H1 (cell line): ENCODE measurements at regions not wholly inside any gene's neighbourhood (a gene's known extent, or its start where the extent isn't known, plus 50 kb on each side); places are given as distances from the start of the nearest gene placed in this dataset.

ENCODE experiments used
- CTCF ChIA-PET: fragments of 300-600 bp; sonication (Branson Sonifier 250); formaldehyde crosslinking; loops from one replicate; lab custom pipeline; 2021; ENCODE audit not compliant: partially characterized antibody; lab: Charles Lee
- POLR2A ChIA-PET: fragments of 300-600 bp; sonication (Branson Sonifier 250); formaldehyde crosslinking; loops from one replicate; lab custom pipeline; 2021; ENCODE audit warnings: inconsistent platforms; ENCODE audit not compliant: partially characterized antibody; lab: Charles Lee
- DNase-seq, 2 experiments: peaks; one replicate each; pipeline versions ENCODE4 v3.0.0 to v3.0.0-alpha.2; 2010 to 2022; ENCODE audit warnings: low spot score in 2 of 2, low read depth in 1 of 2, mixed read lengths in 1 of 2
- FAIRE-seq: peaks from 2 replicates; lab custom pipeline; 2011; peaks lifted over from hg19 to GRCh38; lab: Jason Lieb, UNC
- H2AFZ ChIP-seq: 2 replicates; pipeline ENCODE4 v1.8.1; 2012; ENCODE audit warnings: low read length, inconsistent platforms
- H2AK5ac ChIP-seq: 2 replicates; pipeline ENCODE4 v1.6.1; 2013; ENCODE audit warnings: low read depth, low read length
- H2BK120ac ChIP-seq: replicated peaks from 2 replicates; pipeline ENCODE3; 2013; ENCODE audit warnings: low read depth, low read length, inconsistent platforms
- H2BK12ac ChIP-seq: 2 replicates; pipeline ENCODE4 v1.6.1; 2013; ENCODE audit warnings: low read depth, low read length
- H2BK15ac ChIP-seq: 2 replicates; pipeline ENCODE4 v1.6.1; 2013; ENCODE audit warnings: low read length
- H2BK20ac ChIP-seq: 2 replicates; pipeline ENCODE4 v1.6.1; 2013; ENCODE audit warnings: low read length
- H2BK5ac ChIP-seq: 2 replicates; pipeline ENCODE4 v1.6.1; 2013; ENCODE audit warnings: low read depth, low read length
- H3K14ac ChIP-seq: 2 replicates; pipeline ENCODE4 v1.6.1; 2013; ENCODE audit warnings: inconsistent platforms; ENCODE audit not compliant: insufficient read length
- H3K18ac ChIP-seq: 2 replicates; pipeline ENCODE4 v1.6.1; 2013; ENCODE audit warnings: low read length; ENCODE audit errors: extremely low read depth
- H3K23ac ChIP-seq: 2 replicates; pipeline ENCODE4 v1.6.1; 2013; ENCODE audit warnings: inconsistent platforms; ENCODE audit not compliant: insufficient read length
- H3K23me2 ChIP-seq: 2 replicates; pipeline ENCODE4 v1.6.1; 2013; ENCODE audit warnings: low read depth, low read length
- H3K27ac ChIP-seq: 2 replicates; pipeline ENCODE4 v1.6.1; 2011; ENCODE audit warnings: low read depth, low read length, inconsistent platforms
- H3K27me3 ChIP-seq, 4 experiments: replicated peaks in 1 of 4; 1 replicate in 1 of 4; 2 replicates in 3 of 4; pipeline versions ENCODE4 v1.6.1 to v1.8.1; 2011 to 2013; ENCODE audit warnings: low read length in 3 of 4, mild to moderate bottlenecking in 3 of 4, inconsistent platforms in 2 of 4, mixed read lengths in 2 of 4, moderate library complexity in 1 of 4; ENCODE audit not compliant: control insufficient read depth in 3 of 4, insufficient read depth in 3 of 4; ENCODE audit errors: extremely low read depth in 1 of 4
- H3K36me3 ChIP-seq, 4 experiments: 2 replicates each; pipeline versions ENCODE4 v1.6.1 to v1.8.1; 2011 to 2013; ENCODE audit warnings: mild to moderate bottlenecking in 4 of 4, low read length in 3 of 4, moderate library complexity in 2 of 4, control low read depth in 1 of 4, inconsistent platforms in 1 of 4; ENCODE audit not compliant: insufficient read depth in 4 of 4, control insufficient read depth in 2 of 4
- H3K4ac ChIP-seq: replicated peaks from 2 replicates; pipeline ENCODE3; 2013; ENCODE audit warnings: low read length, low read depth, mixed read lengths, inconsistent platforms; ENCODE audit not compliant: insufficient read length
- H3K4me1 ChIP-seq, 4 experiments: replicated peaks in 1 of 4; 1 replicate in 1 of 4; 2 replicates in 3 of 4; pipeline versions ENCODE4 v1.6.1 to v1.8.1; 2011 to 2013; ENCODE audit warnings: low read length in 3 of 4, inconsistent platforms in 2 of 4, mixed read lengths in 1 of 4; ENCODE audit not compliant: insufficient read depth in 4 of 4, control insufficient read depth in 3 of 4
- H3K4me2 ChIP-seq, 2 experiments: 2 replicates each; pipeline versions ENCODE4 v1.6.1 to v1.8.1; 2011 to 2013; ENCODE audit warnings: low read depth in 2 of 2, low read length in 2 of 2, control low read depth in 1 of 2, inconsistent platforms in 1 of 2, mild to moderate bottlenecking in 1 of 2; ENCODE audit not compliant: insufficient read depth in 1 of 2
- H3K4me3 ChIP-seq, 4 experiments: fragments of 200-600, 300-600 bp in 1 of 4; sonication (generic), shearing (Covaris generic), sonication (Bioruptor Twin) in 1 of 4; 2 replicates each; pipeline versions ENCODE4 v1.5.1 to v1.8.1; 2011 to 2016; ENCODE audit warnings: low read length in 4 of 4, low read depth in 3 of 4, control low read depth in 2 of 4, inconsistent platforms in 2 of 4, mild to moderate bottlenecking in 2 of 4, mixed read lengths in 1 of 4, moderate library complexity in 1 of 4; ENCODE audit not compliant: insufficient read depth in 2 of 4; ENCODE audit errors: extremely low read depth in 1 of 4
- H3K56ac ChIP-seq: replicated peaks from 2 replicates; pipeline ENCODE3; 2013; ENCODE audit warnings: low read depth, mild to moderate bottlenecking, mixed read lengths, low read length, inconsistent platforms; ENCODE audit not compliant: insufficient read length
- H3K79me1 ChIP-seq: 2 replicates; pipeline ENCODE4 v1.6.1; 2013; ENCODE audit warnings: low read depth, low read length, control low read depth
- H3K79me2 ChIP-seq, 2 experiments: 2 replicates each; pipeline versions ENCODE4 v1.6.1 to v1.8.1; 2012 to 2013; ENCODE audit warnings: low read length in 2 of 2, mild to moderate bottlenecking in 2 of 2, inconsistent platforms in 1 of 2; ENCODE audit not compliant: insufficient read depth in 2 of 2, control insufficient read depth in 1 of 2
- H3K9ac ChIP-seq, 4 experiments: replicated peaks in 1 of 4; 1 replicate in 1 of 4; 2 replicates in 3 of 4; pipeline versions ENCODE4 v1.6.1 to v1.8.1; 2011 to 2013; ENCODE audit warnings: low read depth in 3 of 4, low read length in 3 of 4, control low read depth in 2 of 4, mild to moderate bottlenecking in 2 of 4, moderate library complexity in 2 of 4, inconsistent platforms in 1 of 4; ENCODE audit errors: extremely low read depth in 1 of 4
- H3K9me3 ChIP-seq, 2 experiments: 2 replicates each; pipeline versions ENCODE4 v1.6.1 to v1.8.1; 2012 to 2013; ENCODE audit warnings: mild to moderate bottlenecking in 2 of 2, moderate library complexity in 2 of 2, control low read depth in 1 of 2, inconsistent platforms in 1 of 2, low read depth in 1 of 2, low read length in 1 of 2, mixed read lengths in 1 of 2; ENCODE audit not compliant: insufficient read depth in 2 of 2
- H4K20me1 ChIP-seq, 2 experiments: replicated peaks in 1 of 2; 2 replicates each; pipeline versions ENCODE3 to v1.8.1; 2011 to 2013; ENCODE audit warnings: inconsistent platforms in 2 of 2, low read length in 2 of 2, mild to moderate bottlenecking in 1 of 2; ENCODE audit not compliant: insufficient read depth in 2 of 2, control insufficient read depth in 1 of 2
- H4K5ac ChIP-seq: 2 replicates; pipeline ENCODE4 v1.6.1; 2013; ENCODE audit warnings: low read length, low read depth, mixed read lengths, inconsistent platforms; ENCODE audit not compliant: insufficient read length
- H4K8ac ChIP-seq: 2 replicates; pipeline ENCODE4 v1.8.0; 2013; ENCODE audit warnings: mild to moderate bottlenecking, moderate library complexity, low read length, inconsistent platforms; ENCODE audit not compliant: insufficient read depth; ENCODE audit errors: extremely low read depth
- H4K91ac ChIP-seq: replicated peaks from 2 replicates; pipeline ENCODE3; 2013; ENCODE audit warnings: low read length, mixed read lengths, inconsistent platforms; ENCODE audit not compliant: insufficient read length
- TAF1 ChIP-seq: IDR thresholded peaks from 2 replicates; pipeline ENCODE4 v1.6.1; 2011; ENCODE audit warnings: mild to moderate bottlenecking, low read depth, low read length
- WGBS, 2 experiments: shearing (Covaris generic) in 1 of 2; methylation state at CpG; one replicate each; pipeline versions ENCODE4 v1.1.6 to v1.1.7; 2013 to 2015; ENCODE audit warnings: low lambda C conversion rate in 2 of 2, mixed read lengths in 2 of 2, inconsistent platforms in 1 of 2, low coverage in 1 of 2, missing lambda C conversion rate in 1 of 2; ENCODE audit not compliant: insufficient replicate concordance in 2 of 2, insufficient coverage in 1 of 2, insufficient read length in 1 of 2; ENCODE audit errors: extremely low coverage in 1 of 2, missing lambda C conversion rate in 1 of 2; 5-methylcytosine and 5-hydroxymethylcytosine counted together

GRCh38 chr21:38013741-38014140, 97.5 kb upstream of the KCNJ6 start:
- H4K20me1 ChIP-seq: no peaks in the 10 kb centered on the region
- no peaks in the 10 kb centered on the region for H3K79me1 ChIP-seq
- no peaks in the 10 kb centered on the region for H3K4me1 ChIP-seq
- H2BK120ac ChIP-seq: no peak overlapping the region
- no peak overlapping the region for H2BK15ac ChIP-seq
- H3K27me3 ChIP-seq: no peaks in the 10 kb centered on the region
- H2AFZ ChIP-seq: no peak overlapping the region
- H3K36me3 ChIP-seq: no peaks in the 10 kb centered on the region
- WGBS, 2 experiments: 83% methylated on average over 4 of the region's 4 CpGs; no CpG with 5 or more reads in 1 of the 2 experiments
- H4K91ac ChIP-seq: no peak overlapping the region
- H2BK12ac ChIP-seq: no peak overlapping the region
- FAIRE-seq: no peak
- no peak overlapping the region for H3K18ac ChIP-seq
- no peak overlapping the region for H3K27ac ChIP-seq
- no peak overlapping the region for H4K8ac ChIP-seq
- H3K23me2 ChIP-seq: no peaks in the 10 kb centered on the region
- H4K5ac ChIP-seq: no peak overlapping the region
- no peak overlapping the region for H3K4me2 ChIP-seq
- H3K4ac ChIP-seq: no peak overlapping the region
- no peak for TF ChIP-seq TAF1
- H2AK5ac ChIP-seq: no peak overlapping the region
- ChIA-PET POLR2A (no interaction called here), CTCF (no interaction called here)
- no peak overlapping the region for H2BK5ac ChIP-seq
- no peak overlapping the region for H3K14ac ChIP-seq
- H3K23ac ChIP-seq: no peak overlapping the region
- DNase-seq: no peak
- H3K4me3 ChIP-seq: no peak overlapping the region
- no peaks in the 10 kb centered on the region for H3K9me3 ChIP-seq
- H3K56ac ChIP-seq: no peak overlapping the region
- H3K79me2 ChIP-seq: no peaks in the 10 kb centered on the region
- no peak overlapping the region for H3K9ac ChIP-seq
- no peak overlapping the region for H2BK20ac ChIP-seq
